Stromal cell of bone marrow (primary cell): ENCODE measurements at regions not wholly inside any gene's neighbourhood (a gene's known extent, or its start where the extent isn't known, plus 50 kb on each side); places are given as distances from the start of the nearest gene placed in this dataset.

ENCODE experiments used
- DNase-seq: peaks from one replicate; pipeline ENCODE4 v3.0.0-alpha.2; 2012; ENCODE audit warnings: low read depth

GRCh38 chr16:51779240-51779639 is 628.2 kb upstream of the SALL1 start:
- no peak for DNase-seq

DNA sequence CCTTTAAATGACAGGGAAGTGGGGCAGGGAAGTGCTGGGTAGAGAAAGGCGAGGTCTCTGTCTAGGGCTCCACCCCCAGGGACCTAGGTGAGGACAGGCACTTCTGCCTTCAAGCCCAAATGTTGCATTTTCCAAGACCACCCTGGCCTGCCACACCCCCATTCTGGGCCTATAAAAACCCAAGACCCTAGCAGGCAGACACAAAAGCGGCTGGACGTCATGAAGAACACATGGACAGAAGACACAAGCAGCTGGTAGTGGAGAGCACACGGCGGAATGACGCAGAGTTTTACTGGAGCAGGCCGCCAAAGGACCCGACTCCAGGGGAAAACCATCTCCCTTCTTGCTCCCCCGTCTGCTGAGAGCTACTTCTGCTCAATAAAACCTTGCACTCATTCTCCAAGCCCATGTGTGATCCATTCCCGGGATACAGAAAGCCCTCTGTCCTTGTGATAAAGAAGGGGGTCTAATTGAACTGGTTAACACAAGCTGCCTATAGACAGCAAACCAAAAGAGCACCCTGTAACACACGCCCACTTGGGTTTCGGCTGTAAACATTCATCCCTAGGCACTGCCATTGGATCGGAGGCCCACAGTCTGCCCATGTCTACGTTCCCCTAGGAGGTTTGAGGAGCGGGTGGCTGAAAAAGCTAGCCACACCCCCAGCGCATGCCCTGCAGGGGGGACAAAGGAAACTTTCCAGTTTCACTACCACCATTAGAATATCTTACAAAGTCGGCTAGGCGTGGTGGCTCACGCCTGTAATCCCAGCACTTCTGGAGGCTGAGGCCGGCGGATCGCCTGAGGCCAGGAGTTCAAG is 622.2 kb upstream of the SALL1 start:
- no peak for DNase-seq

DNA sequence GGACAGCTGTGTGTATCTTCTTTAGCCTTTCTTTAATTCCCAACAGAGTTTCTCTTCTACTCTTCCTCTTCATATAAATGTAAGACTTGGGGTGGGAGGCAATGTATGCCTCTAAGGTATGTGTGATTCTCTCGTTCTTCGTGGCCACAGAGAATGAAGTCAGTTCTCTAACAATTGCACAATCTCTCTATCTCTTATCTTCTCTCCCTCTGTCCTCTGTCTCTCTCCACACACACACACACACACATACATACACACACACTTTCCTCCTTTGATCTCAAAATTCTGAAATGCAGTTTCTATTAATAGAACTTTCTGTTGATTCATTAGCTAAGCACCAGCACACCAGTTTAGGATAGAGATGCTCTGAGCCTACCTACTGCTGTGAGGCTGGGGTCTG is 615.7 kb upstream of the SALL1 start:
- DNase-seq, result no peak

DNA sequence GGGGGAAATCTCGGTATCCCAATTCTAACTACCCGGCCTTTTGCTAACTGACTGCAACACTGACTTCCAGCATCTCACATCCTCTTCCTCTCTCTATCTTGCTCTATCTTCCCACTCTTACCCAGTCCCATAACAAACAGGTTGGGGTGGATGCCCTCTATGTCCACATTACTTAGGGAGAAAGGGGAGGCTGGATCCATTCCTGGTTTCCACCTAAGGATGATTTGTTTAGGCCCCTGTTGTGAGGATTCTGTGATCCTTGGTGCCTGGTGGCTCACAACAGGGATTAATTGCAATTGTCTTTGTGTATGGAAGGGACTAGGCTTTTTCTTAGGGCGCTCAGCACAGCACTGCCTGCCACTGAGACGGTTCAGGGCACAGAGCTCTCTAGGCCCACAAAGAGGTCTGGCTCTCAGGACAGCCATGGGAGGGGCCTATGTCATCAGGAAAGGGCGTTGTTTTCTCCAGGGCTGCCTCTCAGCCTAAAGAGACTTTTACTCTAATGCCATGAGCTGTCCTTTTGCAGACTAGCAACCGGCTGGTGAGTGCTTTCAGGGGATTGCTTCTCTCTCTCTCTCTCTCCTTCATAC is 612.1 kb upstream of the SALL1 start:
- no peak for DNase-seq

DNA sequence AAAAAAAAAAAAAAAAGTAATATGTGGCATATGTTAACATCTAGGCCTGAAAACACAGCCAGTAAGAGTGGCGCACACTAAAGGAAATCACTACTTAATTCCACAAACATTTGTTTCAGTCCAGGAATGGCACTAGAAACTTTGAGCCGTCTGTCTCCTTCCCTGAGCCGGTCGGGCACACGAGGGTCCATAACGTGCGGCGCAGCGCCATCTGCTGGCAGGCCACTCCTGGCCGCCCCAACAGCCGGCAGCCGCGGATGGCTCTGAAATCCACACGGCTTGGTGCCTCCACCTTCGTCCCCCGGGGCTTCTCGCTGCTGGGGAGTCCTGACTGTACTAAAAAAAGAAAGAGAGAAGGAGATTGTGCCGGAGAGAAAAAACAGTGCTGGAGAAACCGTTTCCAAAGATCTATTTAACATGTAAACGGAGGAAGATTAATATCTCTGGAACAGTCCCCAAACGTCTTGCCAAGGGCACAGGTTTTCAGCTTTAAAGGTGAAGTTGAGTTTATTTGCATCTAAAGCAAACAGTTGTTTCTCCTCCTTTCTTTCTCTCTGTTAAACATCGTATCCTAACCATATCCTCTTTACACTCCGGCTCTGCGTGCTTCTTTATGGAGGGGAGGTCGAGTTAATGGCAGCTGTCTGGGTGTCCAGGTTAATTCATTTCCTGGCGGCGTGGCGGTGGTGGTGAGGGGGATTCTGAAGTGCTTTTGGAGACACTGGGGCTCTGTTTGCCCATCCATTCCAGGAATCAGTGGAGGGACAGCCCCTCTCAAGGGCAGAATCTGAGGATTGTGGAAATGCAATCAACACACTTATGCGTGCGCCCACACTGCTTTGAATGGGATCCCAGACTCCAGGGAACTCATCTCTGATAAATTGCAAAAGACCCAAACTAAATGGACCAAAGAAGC is 611.3 kb upstream of the SALL1 start:
- DNase-seq, result peak; percentile 29

- no peak for DNase-seq
These were observed 609.9 kb upstream of the SALL1 start for GRCh38 chr16:51761001-51761400.

DNA sequence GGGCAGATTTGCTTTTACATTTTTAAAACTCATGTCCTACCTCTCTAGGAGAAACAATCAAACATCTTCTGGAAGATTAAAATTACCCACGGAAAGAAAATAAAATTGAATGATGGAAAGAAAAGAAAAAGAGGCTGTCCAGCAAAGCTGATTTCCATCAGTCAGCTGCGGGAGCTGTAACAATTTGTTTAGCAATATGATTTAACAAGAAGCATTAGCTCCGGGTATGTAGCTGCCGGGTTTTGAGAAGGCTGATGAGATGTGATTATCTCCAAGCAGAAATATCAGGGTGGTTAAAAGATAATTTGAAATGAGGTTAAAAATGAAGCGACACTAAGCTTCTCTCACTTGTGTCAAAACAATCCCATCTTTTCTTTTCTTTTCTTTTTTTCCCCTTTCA is 608.9 kb upstream of the SALL1 start:
- DNase-seq, result no peak

- DNase-seq, result no peak
These were observed 608.3 kb upstream of the SALL1 start for GRCh38 chr16:51759329-51759728.

GRCh38 chr16:51757921-51758479 is 606.9 kb upstream of the SALL1 start:
- DNase-seq, result no peak

- no peak for DNase-seq
These were observed 606.4 kb upstream of the SALL1 start for GRCh38 chr16:51757505-51757904.

- DNase-seq, result no peak
These were observed 606.0 kb upstream of the SALL1 start for GRCh38 chr16:51757124-51757470.

DNA sequence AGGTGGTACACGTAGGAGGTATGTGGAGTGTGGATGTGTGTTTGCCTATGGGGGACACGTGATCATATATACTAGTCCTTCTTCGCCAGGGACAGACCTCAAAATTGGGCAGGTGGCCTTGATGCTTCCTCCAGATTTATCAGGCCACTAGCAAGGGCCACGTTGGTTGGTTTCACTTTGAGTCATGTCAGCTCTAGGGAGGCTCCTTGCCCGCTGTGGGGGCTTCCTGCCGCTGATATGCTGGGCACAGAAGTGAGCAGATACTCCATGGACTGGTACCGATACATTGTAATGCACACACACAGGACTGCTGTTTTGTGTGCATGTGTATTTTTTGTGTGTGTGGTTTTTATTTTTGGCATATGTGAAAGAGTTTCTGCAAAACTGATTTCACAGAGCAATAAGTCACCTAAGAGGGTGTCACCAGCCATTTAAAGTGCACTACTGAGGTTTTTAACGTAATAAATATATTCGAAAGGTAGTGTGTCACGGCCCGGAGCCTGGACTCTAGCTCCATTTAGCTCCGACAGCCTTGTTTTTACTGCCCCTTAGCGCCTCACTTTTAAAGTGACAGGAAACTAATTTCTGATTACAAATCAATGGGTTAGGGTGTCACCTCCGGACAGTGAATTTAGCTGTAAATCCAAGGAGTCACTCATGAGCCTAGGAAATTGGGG is 605.5 kb upstream of the SALL1 start:
- DNase-seq, result no peak

DNA sequence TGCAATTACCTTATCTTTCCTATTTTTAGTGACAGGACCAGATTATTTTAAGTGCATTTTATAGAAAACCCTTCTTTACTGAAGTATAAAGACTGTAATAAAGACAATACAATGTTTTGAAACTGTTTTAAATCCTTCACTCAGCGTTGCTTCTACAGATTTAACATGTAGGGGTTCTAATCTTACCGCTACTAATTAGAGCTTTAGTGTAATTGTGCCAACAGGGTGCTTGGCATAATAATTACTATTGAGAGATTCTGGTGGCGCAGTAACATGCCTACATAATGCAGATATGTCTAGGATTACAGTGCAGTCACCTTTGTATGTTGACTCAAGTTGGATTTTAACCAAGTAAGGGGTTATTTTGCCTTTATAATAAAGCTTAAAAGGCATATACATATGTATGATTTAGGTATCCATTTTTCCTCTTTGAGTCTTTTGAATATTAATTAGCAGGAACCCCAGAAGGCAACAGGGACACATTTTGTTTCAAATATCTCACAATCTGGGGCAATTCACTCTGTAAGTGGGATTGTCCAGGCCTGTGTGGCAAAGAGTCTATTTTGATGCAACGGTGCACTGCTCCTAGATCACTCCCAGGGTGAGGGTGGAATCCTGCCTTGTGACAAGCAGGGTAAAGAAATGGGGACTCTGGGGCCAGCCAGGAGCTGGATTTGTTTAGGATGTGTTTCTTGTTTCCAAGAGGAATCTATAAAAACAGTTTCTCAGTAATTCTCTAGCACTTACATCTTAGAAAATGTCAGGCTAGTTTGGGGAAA is 604.7 kb upstream of the SALL1 start:
- no peak for DNase-seq

- DNase-seq, result no peak
These were observed 604.0 kb upstream of the SALL1 start for GRCh38 chr16:51755039-51755501.

DNA sequence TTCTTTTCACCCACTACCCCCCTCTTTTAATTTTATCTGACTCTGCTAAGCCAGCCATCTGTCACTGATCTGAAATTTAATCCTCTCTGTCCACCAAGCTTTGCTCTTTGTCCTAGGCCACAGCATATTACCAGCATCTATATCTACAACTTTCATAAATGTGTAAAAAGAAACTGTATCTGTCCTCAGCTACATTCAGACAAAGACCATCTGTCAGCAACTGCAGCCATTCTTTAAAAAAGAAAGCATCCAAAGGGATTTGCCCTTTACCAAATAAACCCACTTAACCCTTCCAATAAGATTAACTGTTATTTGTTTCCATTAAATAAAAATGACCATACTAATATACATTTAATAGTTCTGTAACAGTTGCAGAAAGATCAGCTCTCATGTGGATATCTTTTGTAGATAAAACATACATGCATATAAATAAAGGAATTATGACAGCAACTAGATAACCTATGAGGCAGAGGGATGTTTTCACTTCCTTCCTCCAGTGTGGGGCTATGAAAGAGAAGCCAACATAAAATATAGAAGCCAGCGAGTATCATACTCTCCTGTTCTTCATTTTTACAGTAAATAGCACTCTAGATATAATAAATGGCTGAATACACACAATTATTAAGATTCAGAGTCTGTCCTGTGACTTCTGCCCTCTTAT is 602.5 kb upstream of the SALL1 start:
- no peak for DNase-seq

DNA sequence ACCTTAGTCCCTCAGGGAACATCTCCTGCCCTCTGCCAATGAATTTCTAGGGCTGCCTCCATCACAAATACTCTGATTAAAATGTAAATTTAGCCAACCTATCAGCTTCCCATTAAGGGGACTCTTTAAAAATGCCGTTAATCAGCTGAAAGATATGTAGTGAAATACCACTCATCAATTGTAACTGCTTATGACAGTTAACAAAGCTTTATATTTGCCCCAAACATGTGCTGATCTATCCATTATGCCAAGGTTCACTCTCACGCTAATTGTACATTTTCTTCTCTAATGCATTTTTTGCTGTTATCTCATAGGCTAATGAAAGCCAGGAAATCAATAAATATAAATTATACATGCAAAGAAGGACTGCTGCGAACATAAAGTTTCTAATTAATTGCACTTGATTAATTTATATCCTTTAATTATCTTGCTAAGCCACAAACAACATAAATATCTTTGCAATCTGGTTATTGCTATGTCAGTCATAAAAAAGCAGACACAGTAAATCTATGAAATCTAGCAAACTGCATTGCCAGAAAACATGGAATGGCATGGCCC is 601.4 kb upstream of the SALL1 start:
- DNase-seq, result no peak

DNA sequence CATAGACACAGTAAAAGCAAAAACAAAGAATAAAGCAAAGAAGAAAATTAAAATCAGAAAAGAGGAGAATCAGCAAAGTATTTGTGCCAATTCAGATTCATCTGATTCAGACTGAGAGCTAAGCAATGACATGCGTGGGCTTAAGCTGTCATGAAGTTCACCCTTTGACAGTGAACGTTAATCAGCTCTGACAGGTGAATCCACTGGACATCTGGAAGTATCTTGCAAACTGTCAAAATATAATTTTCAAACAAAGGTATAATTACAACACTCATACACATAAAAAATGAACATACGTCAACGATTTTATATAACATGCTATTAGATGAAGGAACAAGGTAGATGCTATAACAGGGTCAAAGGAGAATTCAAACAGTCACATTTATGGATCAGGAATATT is 596.3 kb upstream of the SALL1 start:
- DNase-seq, result no peak

GRCh38 chr16:51734220-51734619 is 583.1 kb upstream of the SALL1 start:
- no peak for DNase-seq

DNA sequence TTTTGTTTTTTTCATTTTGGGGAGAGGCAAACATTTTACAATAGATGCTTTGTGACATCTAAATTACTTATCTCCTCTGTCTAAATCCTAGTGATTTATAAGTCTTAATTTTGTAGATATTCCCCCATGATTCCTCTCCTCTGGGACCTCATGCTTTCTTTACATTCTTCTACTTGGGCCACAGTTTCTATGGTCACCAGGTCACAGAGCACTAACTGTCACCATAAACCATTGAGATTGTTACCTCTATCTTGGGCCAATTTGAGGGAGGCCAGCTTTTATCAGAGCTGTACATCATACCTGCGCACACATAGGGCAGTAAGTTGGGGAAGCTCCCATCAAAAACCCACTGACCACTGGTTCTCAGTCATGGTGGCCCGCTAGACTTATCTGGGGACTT is 582.1 kb upstream of the SALL1 start:
- no peak for DNase-seq

DNA sequence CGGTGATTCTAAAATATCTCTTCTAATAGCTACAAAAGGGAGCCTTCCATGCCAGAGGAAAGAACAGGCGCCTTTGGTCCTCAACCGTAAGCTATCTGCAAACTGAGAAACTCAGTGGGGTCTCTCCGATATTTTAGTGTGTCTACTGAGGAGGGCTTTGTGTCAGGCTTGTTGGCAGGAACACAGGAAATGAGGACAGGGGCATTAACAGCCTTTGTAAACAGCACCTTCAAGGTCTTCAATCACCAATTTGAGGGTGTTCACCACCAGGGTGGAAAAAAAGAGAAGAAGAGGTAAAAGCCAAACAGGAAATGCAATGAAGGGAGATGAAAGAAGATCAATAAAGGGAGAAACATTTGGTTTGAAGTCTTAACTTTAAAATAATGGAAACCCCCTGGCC is 580.1 kb upstream of the SALL1 start:
- no peak for DNase-seq
